ENCODE measurements at regions not wholly inside any gene's neighbourhood (a gene's known extent, or its start where the extent isn't known, plus 50 kb on each side); places are given as distances from the start of the nearest gene placed in this dataset.

DNA sequence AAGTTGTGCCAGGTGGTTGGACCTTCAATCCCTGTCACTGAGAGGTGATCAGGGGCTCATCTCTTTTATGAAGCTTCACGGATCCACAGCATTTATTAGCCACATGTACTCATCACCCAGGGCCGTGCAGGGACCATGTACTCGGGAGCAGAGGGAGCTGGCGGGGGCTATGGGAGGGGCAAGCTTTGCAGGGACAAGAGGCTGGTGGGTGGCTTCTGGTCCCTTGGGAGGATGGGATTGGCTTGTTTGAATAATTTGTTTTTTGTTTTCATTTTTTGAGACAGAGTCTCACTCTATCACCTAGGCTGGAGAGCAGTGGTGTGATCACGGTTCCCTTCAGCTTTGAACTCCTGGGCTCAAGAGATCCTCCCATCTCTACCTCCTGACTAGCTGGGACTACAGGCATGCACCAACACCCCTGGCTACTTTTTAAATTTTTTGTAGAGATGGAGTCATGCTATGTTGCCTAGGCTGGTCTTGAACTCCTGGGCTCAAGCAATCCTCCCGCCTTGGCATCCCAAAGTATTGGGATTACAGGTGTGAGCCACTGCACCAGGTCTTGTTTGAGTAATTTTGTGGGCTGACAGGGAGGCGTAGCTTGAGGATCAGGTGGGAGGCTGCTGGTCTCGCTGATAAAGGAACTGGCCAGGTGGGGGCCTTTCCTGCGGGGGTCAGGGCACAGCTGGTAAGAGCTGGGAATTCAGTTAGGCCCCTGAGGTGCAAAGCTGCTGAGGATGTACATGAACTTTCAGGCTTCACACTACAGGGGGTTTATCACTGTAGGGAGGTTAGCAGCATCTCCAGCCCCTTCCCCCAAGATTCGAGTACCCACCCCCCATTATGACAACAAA is 308.0 kb upstream of the C1orf174 start:
- intact Hi-C loops (cut with DNase I; ENCODE audit: low total_unique reads): no loop called here
- Histone ChIP-seq H3K4me1 (no peaks in the 10 kb centered on the region), H3K27me3 (no peaks in the 10 kb centered on the region), H3K36me3 (no peaks in the 10 kb centered on the region), H3K27ac (no peak overlapping the region), H3K4me3 (no peak overlapping the region), H3K9me3 (no peaks in the 10 kb centered on the region)
- DNase-seq: no peak
- TF ChIP-seq, protein P1, sequence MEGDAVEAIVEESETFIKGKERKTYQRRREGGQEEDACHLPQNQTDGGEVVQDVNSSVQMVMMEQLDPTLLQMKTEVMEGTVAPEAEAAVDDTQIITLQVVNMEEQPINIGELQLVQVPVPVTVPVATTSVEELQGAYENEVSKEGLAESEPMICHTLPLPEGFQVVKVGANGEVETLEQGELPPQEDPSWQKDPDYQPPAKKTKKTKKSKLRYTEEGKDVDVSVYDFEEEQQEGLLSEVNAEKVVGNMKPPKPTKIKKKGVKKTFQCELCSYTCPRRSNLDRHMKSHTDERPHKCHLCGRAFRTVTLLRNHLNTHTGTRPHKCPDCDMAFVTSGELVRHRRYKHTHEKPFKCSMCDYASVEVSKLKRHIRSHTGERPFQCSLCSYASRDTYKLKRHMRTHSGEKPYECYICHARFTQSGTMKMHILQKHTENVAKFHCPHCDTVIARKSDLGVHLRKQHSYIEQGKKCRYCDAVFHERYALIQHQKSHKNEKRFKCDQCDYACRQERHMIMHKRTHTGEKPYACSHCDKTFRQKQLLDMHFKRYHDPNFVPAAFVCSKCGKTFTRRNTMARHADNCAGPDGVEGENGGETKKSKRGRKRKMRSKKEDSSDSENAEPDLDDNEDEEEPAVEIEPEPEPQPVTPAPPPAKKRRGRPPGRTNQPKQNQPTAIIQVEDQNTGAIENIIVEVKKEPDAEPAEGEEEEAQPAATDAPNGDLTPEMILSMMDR (IDR thresholded peaks at IDR 0.05): no peak
- TF ChIP-seq POLR2A (IDR thresholded peaks at IDR 0.05): no peak

DNA sequence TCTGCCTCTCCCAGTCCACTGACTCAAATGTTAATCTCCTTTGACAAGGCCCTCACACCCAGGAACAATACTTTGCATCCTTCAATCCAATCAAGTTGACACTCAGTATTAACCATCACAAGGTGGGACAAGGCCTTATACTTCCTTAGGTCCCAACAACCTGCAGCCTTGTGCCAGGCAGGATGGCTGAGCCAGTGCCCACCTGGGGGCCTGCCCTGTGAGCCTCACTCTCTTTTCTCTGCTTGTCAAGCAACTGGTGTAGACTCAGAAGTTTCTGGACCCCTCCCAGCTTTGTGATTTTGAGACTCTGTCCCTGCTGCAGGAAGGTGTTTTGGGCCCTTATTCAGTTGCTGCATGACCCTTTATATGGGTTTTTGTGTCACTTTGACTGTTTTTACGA is 310.0 kb upstream of the C1orf174 start:
- Histone ChIP-seq H3K27me3 (no peaks in the 10 kb centered on the region), H3K27ac (no peak overlapping the region), H3K4me3 (no peak overlapping the region), H3K36me3 (no peaks in the 10 kb centered on the region), H3K4me1 (no peaks in the 10 kb centered on the region), H3K9me3 (no peaks in the 10 kb centered on the region)
- TF ChIP-seq, protein P1 (IDR thresholded peaks at IDR 0.05): no peak
- TF ChIP-seq POLR2A (IDR thresholded peaks at IDR 0.05): no peak
- intact Hi-C loops (cut with DNase I; ENCODE audit: low total_unique reads): no loop called here
- no peak for DNase-seq

DNA sequence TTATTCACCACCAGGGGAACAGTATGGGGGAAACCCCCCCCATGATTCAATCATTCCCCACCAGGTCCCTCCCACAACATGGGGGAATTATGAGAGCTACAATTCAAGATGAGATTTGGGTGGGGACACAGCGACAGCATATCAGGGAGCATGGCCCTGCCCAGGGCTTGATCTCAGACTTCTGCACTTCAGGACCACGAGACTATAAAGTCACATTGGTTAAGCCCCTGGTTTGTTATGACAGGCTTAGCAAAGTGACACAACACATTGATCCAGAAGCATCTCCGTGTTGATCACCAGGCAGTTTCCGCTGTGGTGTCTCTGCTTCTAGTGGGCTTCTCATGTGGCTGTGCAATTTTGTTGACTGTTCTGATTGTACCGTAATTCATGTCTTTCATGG is 312.7 kb upstream of the C1orf174 start:
- no peaks in the 10 kb centered on the region for H3K9me3 ChIP-seq
- H3K4me1 ChIP-seq: no peaks in the 10 kb centered on the region
- no peaks in the 10 kb centered on the region for H3K36me3 ChIP-seq
- no peak for DNase-seq
- TF ChIP-seq, protein P1 (IDR thresholded peaks at IDR 0.05): no peak
- TF ChIP-seq POLR2A (IDR thresholded peaks at IDR 0.05): no peak
- H3K27me3 ChIP-seq: no peaks in the 10 kb centered on the region
- H3K27ac ChIP-seq: no peak overlapping the region
- H3K4me3 ChIP-seq: no peak overlapping the region
- intact Hi-C loops (cut with DNase I; ENCODE audit: low total_unique reads): no loop called here

DNA sequence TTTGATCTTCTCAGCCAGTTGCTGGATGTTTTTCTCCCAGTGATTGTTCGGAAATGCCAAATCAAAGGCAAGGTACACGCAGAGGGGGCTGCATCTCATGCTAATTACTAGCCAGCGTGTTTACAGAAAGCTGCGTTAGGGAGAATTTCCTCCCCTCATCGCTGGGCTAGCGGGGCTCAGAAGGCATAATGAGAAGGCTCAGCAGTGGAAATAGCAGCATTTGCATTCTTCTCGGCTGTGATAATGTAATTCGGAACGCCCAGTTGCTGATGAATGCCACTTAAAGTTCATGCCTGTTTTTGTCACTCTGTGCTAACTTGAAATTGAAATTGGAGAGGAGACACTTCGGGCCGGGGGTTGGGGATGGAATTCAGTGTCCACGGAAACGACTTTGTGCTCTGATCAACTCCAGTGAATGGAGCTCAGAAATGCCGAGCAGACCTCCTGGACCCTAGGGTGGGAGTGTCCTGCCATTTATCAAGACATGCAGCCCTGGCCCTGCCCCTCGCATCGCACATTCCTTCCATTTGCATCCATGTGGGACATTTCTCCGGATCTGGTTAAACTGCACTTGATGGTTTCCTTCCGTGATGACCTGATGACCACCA is 313.4 kb upstream of the C1orf174 start:
- Histone ChIP-seq H3K27me3 (no peaks in the 10 kb centered on the region), H3K9me3 (no peaks in the 10 kb centered on the region), H3K27ac (no peak overlapping the region), H3K4me3 (no peak overlapping the region), H3K4me1 (no peaks in the 10 kb centered on the region), H3K36me3 (no peaks in the 10 kb centered on the region)
- DNase-seq: no peak
- TF ChIP-seq, protein P1 (IDR thresholded peaks at IDR 0.05): no peak
- no peak for TF ChIP-seq POLR2A (IDR thresholded peaks at IDR 0.05)
- intact Hi-C loops (cut with DNase I; ENCODE audit: low total_unique reads): no loop called here

DNA sequence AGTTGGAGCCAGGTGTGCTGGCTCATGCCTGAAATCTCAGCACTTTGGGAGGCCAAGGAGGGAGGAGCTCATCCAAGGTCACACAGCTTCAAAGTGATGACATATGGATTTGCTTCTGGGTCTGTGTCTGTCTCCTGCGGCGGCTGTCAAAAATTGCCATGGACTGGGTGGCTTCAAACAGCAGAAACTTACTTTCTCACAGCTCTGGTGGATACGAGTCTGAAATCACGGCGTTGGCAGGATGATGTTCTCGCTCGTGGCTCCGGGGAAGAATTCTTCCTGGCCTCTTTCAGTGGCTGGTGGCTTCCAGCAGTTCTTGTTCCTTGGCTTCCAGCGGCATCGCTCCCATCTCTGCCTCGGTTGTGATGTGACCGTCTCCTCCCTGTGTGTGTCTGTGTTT is 314.8 kb upstream of the C1orf174 start:
- no peak overlapping the region for H3K4me3 ChIP-seq
- TF ChIP-seq POLR2A (IDR thresholded peaks at IDR 0.05): no peak
- TF ChIP-seq, protein P1 (IDR thresholded peaks at IDR 0.05): no peak
- H3K9me3 ChIP-seq: no peaks in the 10 kb centered on the region
- H3K4me1 ChIP-seq: no peaks in the 10 kb centered on the region
- intact Hi-C loops (cut with DNase I; ENCODE audit: low total_unique reads): no loop called here
- DNase-seq: no peak
- no peaks in the 10 kb centered on the region for H3K27me3 ChIP-seq
- no peak overlapping the region for H3K27ac ChIP-seq
- no peaks in the 10 kb centered on the region for H3K36me3 ChIP-seq
